ENCODE measurements at regions not wholly inside any gene's neighbourhood (a gene's known extent, or its start where the extent isn't known, plus 50 kb on each side); places are given as distances from the start of the nearest gene placed in this dataset.

GRCh38 chr7:41439515-41439879 lies 263.4 kb downstream of the INHBA start:
- TF ChIP-seq EZH2phosphoT487 (IDR thresholded peaks at IDR 0.05) (no peak), EZH2 (IDR thresholded peaks at IDR 0.05) (no peak)

Measured in neural progenitor cell (in vitro differentiated cells).